ENCODE measurements at regions not wholly inside any gene's neighbourhood (a gene's known extent, or its start where the extent isn't known, plus 50 kb on each side); places are given as distances from the start of the nearest gene placed in this dataset.

DNA sequence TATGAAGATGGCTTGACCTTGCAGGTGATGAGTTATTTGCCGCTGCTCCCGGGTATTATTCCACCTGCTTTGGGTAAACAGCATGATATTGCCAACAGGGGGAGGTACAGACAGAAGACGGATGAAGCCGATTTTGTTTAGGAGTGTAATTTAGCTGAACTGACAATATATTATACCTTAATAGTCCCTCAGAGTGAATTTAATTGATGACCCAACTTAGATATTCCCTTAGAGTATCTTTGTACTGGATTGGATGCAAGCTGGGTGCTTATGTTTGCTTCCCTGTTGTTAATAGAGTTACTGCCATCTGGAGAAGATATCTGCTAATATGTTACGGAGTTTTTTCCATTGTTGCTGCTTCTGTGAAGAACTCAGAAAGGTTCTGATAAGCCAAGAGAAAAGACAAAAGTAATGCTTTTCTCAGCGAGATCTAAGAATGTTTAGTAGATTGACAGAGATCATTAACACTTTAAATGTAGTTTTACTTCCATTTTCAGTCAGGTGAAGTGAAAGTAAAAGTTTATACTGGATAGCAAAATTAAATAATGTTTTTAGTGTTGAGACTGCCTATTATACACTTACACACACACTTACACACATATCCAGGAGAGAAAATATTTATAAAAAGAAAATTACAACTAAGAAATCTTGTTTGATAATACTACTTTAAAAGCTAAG is 2220.8 kb upstream of the PCDH20 start:
- no peak overlapping the region for H3K27ac ChIP-seq
- TF ChIP-seq POLR2AphosphoS5 (IDR thresholded peaks at IDR 0.05): no peak
- no peak for TF ChIP-seq CTCF (IDR thresholded peaks at IDR 0.05)
- no peak for TF ChIP-seq POLR2A (IDR thresholded peaks at IDR 0.05)
- no peak for TF ChIP-seq EP300 (IDR thresholded peaks at IDR 0.05)
- no peaks in the 10 kb centered on the region for H3K4me1 ChIP-seq
- no peak for DNase-seq (ENCODE audit: low spot score in 2 of 2)
- 45% methylated on average over 6 of the region's 6 CpGs for WGBS
- no peaks in the 10 kb centered on the region for H3K27me3 ChIP-seq
- no peaks in the 10 kb centered on the region for H3K9me3 ChIP-seq
- no peaks in the 10 kb centered on the region for H3K36me3 ChIP-seq
- peak overlapping the region; percentile 8 for H3K4me3 ChIP-seq

DNA sequence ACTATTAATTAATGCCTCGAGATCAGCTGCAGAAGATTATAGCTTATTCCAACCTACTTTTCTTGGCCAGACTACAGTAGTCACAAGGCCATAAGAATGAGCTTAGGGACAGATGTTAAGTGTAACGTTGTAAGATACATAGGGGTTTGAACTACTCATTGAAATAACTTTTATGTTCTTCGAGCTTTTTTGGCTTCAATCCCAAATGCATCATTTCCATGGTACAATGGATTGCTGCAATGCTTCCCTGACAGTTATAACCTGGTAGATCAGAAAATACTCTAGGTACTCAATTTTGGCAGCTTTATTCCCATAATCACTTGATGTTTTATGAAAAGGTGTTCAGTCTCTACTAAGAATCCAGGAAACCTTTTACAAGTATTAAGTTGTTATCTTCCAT is 2216.7 kb upstream of the PCDH20 start:
- H3K36me3 ChIP-seq: no peaks in the 10 kb centered on the region
- no peak overlapping the region for H3K27ac ChIP-seq
- no peaks in the 10 kb centered on the region for H3K27me3 ChIP-seq
- H3K4me1 ChIP-seq: no peaks in the 10 kb centered on the region
- H3K9me3 ChIP-seq: no peaks in the 10 kb centered on the region
- TF ChIP-seq POLR2AphosphoS5 (IDR thresholded peaks at IDR 0.05) (no peak), POLR2A (IDR thresholded peaks at IDR 0.05) (no peak), EP300 (IDR thresholded peaks at IDR 0.05) (no peak), CTCF (IDR thresholded peaks at IDR 0.05) (no peak)
- no peak for DNase-seq (ENCODE audit: low spot score in 2 of 2)
- no peak overlapping the region for H3K4me3 ChIP-seq
- WGBS: 41% methylated on average over 3 of the region's 3 CpGs

DNA sequence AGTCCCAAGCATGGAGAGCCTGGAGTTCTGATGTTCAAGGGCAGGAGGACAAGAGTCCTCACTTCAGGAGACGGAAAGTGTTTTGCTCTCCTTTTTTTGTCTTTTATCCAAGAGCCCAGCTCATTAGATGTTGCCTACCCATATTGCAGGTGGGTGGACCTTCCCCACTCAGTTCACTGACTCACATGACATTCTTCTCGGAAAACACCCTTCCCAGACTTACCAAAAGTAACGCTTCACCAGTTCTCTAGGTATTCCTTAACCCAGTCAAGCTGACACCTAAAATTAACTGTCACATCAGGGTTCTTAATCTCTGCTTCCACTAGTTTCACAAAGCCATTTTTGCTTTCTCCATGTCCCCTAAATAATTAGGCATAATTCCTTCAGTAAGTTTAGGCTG is 2215.4 kb upstream of the PCDH20 start:
- Histone ChIP-seq H3K4me1 (no peaks in the 10 kb centered on the region), H3K9me3 (no peaks in the 10 kb centered on the region), H3K4me3 (no peak overlapping the region), H3K27me3 (no peaks in the 10 kb centered on the region), H3K27ac (no peak overlapping the region), H3K36me3 (no peaks in the 10 kb centered on the region)
- no peak for TF ChIP-seq CTCF (IDR thresholded peaks at IDR 0.05)
- TF ChIP-seq EP300 (IDR thresholded peaks at IDR 0.05): no peak
- TF ChIP-seq POLR2A (IDR thresholded peaks at IDR 0.05): no peak
- TF ChIP-seq POLR2AphosphoS5 (IDR thresholded peaks at IDR 0.05): no peak
- no peak for DNase-seq (ENCODE audit: low spot score in 2 of 2)
- 91% methylated on average over 3 of the region's 3 CpGs for WGBS

DNA sequence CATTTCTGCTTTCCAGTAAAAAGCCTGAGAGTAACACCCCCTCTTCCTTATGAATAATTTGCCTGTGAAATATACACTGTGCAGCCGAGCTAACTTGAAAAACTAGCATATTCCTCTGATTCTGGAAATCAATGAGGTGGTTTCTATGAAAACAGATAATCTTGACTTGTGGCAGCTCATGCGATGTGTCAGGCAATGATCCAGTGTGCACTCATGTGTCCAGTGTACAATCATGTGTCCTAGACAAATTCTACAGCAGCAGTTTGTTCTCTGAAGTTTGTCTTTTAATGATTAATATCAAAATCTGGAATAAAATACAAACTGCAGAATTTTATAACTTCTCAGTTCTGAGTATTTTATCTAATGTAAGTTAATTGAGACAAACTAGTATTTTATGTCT is 2213.9 kb upstream of the PCDH20 start:
- Histone ChIP-seq H3K36me3 (no peaks in the 10 kb centered on the region), H3K4me1 (no peaks in the 10 kb centered on the region), H3K4me3 (no peak overlapping the region), H3K27me3 (no peaks in the 10 kb centered on the region), H3K9me3 (no peaks in the 10 kb centered on the region), H3K27ac (no peak overlapping the region)
- TF ChIP-seq POLR2AphosphoS5 (IDR thresholded peaks at IDR 0.05) (no peak), CTCF (IDR thresholded peaks at IDR 0.05) (no peak), POLR2A (IDR thresholded peaks at IDR 0.05) (no peak), EP300 (IDR thresholded peaks at IDR 0.05) (no peak)
- no peak for DNase-seq (ENCODE audit: low spot score in 2 of 2)
- 82% methylated on average over 2 of the region's 2 CpGs for WGBS

- Histone ChIP-seq H3K27ac (no peak overlapping the region), H3K27me3 (no peaks in the 10 kb centered on the region), H3K4me1 (no peaks in the 10 kb centered on the region), H3K9me3 (no peaks in the 10 kb centered on the region), H3K36me3 (no peaks in the 10 kb centered on the region), H3K4me3 (no peak overlapping the region)
- WGBS: 78% methylated on average over 3 of the region's 3 CpGs
- TF ChIP-seq POLR2A (IDR thresholded peaks at IDR 0.05) (no peak), EP300 (IDR thresholded peaks at IDR 0.05) (no peak), POLR2AphosphoS5 (IDR thresholded peaks at IDR 0.05) (no peak), CTCF (IDR thresholded peaks at IDR 0.05) (no peak)
- DNase-seq (ENCODE audit: low spot score in 2 of 2): no peak
Observed at GRCh38 chr13:63628310-63628709, 2212.7 kb upstream of the PCDH20 start.

Data from suprapubic skin (tissue), 4 donors.